Left ventricle myocardium superior (tissue), 1 donor: ENCODE measurements at regions not wholly inside any gene's neighbourhood (a gene's known extent, or its start where the extent isn't known, plus 50 kb on each side); places are given as distances from the start of the nearest gene placed in this dataset.

ENCODE experiments used
- ATAC-seq: fragments of 200-7000 bp; cut with Tn5 transposase; one replicate; pipeline ENCODE4 v1.9.1; 2020; ENCODE audit warnings: mild to moderate bottlenecking, moderate library complexity
- DNase-seq: peaks from one replicate; pipeline ENCODE4 v3.0.0-alpha.2; 2020
- intact Hi-C: fragments of 100-400 bp; cut with micrococcal nuclease; formaldehyde crosslinking; loops from one replicate; pipeline ENCODE4 v1.11.0; 2022
- donor health status: DM: no; HTN: yes; CAD: no; lungs with severe emphysema.

DNA sequence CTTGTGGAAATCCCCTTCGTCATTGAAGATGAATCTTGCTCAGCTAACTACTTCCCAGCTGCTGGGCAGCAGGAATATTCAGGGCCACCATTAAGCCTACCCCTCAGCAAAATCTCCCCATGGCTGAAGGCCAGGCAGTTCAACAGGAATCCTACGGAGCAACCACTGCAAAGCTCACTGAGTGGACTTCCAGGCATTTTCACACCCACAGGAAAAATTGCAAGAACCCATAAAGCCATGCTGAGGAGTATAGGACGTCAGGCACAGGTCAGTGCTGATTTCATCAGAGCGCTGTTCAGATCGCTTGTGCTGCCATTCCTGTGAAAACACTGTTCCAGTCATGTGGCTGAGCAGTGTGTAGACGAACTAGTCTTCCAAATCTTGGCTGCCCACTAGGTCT is 134.8 kb upstream of the TACR1 start:
- ATAC-seq: no peak
- no peak for DNase-seq
- intact Hi-C loops: no loop called here

DNA sequence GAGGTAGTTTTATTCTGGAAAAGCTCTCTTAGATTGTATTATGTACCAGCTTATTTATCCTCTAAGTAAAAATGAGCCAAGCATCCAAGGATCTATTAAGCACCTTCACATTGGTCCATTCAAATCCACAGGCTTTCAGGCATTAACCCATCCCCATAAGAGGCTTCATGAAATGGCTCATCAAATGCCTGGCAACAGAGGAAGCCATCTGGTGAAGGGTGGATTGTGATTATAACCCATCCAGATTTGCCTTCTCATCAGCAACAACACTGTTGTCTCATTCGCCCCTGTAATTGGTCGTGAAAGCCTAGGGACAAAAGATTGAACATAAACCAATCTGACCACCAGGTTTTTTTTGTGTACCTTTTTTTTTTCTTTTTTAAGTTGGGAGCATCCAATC is 134.3 kb upstream of the TACR1 start:
- ATAC-seq: no peak
- DNase-seq: no peak
- intact Hi-C loops: no loop called here

DNA sequence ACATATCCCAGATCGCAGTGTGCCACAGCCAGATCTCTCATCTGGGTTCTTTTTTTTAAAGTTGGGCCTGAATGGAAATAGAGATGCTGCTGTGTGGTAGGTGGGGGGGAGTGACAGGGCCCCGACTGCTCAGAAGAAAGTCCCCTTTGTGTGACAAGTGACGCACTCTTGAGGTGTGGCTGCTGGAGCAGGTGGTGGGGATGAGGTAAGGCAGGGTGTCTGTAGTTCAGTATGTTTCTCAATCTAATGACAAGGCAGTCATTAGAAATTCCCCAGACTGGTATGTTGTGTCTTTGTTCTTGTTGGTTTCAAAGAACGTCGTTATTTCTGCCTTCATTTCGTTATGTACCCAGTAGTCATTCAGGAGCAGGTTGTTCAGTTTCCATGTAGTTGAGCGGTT is 128.8 kb upstream of the TACR1 start:
- no peak for DNase-seq
- no peak for ATAC-seq
- intact Hi-C loops: no loop called here

DNA sequence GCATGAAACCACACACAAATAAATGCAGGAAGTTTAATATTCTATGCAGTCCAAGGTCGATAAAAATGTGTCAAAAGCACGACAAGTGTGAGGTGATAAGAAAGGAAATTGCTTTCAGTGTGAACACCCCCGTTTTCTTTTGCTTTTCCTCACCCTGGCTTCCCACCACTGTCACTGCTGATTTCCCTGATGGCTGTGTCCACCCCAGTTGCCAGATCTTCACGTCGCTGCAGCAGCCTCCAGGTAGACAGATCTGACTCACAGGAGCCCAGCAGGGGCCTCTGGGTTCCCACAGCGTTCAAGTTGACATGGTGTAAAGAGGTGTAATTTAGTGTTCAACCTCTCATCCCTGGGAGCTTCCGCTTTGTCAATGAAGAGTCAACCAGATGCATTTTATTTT is 128.0 kb upstream of the TACR1 start:
- intact Hi-C loops: no loop called here
- ATAC-seq (no peak), DNase-seq (no peak)

DNA sequence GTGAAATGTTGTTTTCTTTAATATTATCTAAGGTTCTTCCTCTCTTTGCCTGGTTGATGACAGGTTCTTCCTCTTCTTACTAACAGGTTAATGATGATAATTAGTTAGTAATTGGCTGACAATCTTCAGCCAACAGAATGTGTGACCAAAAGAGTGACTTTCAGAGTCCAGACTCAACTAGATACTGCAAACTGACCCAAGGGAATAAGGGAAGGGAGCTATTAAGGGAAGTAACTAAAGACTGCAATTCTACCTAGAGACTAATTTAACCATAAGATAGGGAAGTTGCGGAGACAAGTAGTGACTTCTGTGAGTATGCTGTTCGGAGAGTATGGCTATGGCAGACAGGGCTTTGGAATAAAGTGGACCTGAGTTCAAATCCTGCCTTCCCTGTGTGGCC is 127.3 kb upstream of the TACR1 start:
- intact Hi-C loops: no loop called here

DNA sequence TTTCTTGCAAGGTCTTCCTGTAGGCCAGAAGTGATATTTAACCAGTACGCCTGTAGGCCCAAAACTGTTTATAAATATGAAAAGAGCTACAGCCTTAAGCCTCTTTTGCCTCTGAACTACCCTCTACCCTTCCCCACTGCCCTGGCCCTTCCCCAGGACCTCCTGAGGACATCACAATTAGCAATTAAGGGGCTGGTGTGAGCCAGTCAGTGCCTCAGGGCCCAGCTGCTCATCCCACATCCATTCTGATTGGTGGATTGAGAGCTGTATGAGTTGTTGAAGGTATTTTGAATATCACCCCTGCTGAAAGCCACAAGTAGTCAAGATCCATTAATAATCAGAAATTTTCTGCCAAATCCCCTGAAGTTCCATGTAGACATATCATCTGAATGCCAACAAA is 126.3 kb upstream of the TACR1 start:
- DNase-seq: no peak
- no peak for ATAC-seq
- intact Hi-C loops: no loop called here

More for the DNA sequence above, 127.3 kb upstream of the TACR1 start:
- no peak for ATAC-seq
- no peak for DNase-seq

DNA sequence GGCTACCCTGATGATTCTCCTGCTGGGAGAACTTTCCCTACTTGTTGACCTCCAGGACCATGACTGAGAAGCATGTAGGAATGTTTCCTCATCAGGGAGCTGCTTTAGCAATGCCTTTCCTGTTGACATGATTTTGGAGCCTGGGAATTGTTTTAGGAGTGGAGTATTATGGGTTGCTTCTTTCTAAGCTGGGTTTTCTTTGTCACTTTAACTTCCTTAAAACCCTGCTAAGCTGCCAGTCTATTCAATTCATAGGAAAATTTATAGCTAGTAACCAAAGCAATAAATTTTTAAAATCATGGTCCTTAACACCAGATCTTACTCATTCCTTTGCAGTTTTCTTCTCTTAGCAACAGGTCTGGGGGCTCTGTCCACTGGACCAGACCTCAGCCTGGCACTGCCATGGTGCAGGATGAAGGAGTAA is 125.6 kb upstream of the TACR1 start:
- ATAC-seq: no peak
- intact Hi-C loops: no loop called here
- no peak for DNase-seq

DNA sequence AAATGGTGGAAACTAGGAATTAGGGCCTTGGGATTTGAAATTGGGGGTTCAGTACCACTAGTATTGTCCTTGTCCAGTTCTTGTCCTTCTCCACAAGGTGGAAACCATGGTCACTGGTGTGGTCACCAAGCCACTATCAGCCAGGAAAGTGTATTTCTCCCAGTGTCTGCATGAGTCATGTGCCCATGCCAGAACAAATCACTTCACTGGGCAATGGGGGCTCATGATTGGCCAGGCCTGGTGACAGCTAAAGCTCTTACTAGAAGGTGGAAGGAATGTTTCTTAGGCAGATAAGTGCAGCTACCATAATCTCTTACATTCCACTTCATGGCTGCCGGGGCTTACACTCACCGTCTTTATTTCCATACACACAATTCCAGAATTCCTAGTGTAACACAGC is 124.8 kb upstream of the TACR1 start:
- ATAC-seq: no peak
- intact Hi-C loops: no loop called here

DNA sequence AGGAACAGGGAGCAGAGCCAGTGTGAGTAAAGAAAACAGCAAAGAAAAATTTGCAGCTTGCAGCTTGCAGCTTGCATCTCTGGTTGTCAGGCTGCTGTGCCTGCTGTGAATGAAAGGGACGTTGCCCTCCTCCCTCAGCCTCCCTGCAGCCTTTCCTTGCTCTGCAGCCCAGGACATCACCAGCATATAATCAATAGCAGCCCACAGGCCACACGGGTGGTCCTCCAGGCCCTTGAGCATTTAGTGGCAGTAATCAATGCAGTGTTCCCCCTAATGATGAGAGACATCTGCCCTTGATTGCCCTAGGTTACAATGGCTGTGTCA is 122.2 kb upstream of the TACR1 start:
- ATAC-seq (no peak), DNase-seq (no peak)
- intact Hi-C loops: no loop called here

More for the DNA sequence above, 124.8 kb upstream of the TACR1 start:
- DNase-seq: no peak

DNA sequence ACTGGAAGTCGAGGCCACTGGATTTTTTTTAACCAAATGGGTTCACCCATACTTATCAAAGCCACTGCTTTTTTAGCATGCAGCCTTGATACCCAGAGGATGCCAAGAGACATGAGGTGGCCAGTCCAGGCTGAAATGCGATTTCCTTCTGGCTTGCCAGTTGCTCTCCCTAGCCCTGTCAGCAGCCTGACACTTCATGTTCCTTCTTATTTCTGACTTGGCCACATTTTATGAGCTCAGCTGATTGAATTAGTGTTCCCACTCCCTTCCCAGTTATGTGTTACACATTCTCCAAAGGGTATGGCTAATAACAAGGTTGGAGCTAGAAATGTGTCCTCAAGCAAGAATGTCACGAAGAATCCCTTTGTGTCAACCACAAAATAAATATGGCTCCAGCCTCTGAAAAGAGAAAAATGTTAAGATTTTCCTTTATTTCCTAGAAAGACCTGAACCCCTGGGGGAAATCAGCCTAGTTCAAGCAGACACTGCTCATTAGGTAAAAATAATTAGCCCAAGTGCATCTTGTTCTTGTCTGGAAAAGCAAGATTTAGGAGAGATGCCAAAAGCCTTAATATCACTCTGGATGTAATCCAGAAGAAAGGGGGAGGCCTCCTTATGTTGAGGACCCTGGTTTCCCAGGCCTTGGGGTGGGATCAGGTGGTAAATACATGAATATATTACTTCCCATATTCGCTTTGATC is 121.7 kb upstream of the TACR1 start:
- intact Hi-C loops: no loop called here
- no peak for ATAC-seq
- DNase-seq: no peak

DNA sequence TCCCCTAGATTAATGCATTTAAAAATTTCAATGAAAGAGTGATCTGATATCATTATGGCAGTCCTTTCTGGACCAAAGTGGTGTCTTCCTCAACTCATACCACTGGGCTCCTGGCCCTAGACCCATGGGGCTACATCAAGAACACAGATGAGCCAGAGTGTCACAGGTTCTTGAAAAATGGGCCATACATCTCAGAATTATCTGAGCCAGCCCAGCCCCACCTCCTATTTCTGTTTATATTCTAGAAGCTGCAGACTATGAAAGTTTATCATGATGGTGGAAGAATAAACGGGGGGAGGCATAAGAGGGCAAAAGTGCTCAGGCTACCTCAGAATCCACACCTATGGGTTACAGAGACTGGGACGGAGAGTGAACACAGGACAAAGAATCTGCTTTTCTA is 120.6 kb upstream of the TACR1 start:
- ATAC-seq (no peak), DNase-seq (no peak)
- intact Hi-C loops: no loop called here

DNA sequence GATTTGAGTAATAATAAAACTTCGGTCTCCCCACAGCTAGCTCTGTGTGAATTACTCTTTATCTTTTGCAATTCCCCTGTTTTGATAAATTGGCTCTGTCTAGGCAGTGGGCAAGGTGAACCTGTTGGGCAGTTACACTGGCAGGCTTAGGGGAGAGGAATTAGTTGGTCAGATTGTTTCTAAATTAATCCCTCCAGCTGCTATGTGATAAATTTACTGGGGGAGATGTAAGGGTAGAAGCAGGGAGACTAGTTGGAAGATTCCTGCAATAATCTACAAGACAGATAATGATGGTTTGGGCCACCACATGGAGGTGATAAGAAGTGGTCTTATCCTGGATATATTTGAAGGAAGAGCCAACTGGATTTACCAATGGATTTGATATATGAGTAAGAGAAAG is 118.5 kb upstream of the TACR1 start:
- DNase-seq (no peak), ATAC-seq (no peak)
- intact Hi-C loops: no loop called here

DNA sequence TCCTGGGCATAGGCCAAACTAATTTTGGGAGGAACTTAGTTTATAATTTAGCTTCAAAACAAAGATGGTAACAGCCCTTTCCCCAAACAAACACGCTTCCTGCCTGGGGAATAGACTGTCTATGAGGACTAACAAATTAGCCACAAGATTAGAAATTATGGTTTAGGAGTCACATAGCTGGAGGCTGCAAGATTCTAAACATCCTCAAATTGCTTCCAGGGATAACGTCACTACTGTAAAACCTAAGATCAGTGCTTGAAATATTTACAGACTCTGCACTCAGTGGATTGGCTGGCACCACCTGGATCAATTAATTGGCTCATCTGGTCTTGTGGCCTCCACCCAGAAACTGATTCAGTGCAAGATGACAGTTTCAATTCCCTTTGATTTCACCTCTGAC is 118.0 kb upstream of the TACR1 start:
- DNase-seq (no peak), ATAC-seq (no peak)
- intact Hi-C loops: no loop called here

DNA sequence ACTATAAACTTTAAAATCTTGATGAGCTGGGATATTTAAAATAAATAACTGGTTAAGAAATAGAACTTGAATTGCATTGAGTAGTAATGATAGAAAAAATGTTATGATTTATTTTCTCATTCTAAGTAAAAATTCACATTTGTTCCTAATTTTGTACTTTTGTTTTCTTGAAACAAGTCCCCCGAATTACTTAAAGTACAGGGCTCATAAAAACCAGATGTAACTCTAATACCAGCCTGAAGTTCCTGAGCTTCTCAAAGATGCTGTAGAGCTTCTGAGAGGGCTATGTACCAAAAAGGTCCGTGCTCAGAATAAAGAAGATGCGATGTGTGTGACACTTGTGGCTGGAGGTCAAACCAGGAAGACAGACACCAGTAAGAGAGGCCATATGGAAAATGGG is 116.1 kb upstream of the TACR1 start:
- intact Hi-C loops: no loop called here
- ATAC-seq (no peak), DNase-seq (no peak)

DNA sequence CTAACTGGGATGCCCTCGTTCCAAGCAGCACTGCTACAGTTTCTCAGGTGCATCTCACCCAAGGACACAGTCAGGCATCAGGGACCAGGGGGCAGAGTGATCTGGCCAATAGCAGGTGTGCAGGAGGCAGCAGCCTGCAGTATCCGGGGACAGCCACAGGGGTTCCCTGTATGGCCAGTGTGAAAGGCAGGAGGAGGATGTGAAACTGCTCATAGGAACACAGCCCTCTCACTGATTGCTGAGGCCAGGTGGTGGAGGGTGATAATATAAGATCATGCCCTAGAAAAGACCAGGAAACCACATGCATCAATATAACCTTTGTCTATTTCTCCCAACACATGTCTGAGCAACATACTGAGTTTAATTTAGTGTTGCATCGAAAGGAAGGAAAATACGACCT is 112.7 kb upstream of the TACR1 start:
- no peak for DNase-seq
- intact Hi-C loops: no loop called here
- ATAC-seq: no peak

DNA sequence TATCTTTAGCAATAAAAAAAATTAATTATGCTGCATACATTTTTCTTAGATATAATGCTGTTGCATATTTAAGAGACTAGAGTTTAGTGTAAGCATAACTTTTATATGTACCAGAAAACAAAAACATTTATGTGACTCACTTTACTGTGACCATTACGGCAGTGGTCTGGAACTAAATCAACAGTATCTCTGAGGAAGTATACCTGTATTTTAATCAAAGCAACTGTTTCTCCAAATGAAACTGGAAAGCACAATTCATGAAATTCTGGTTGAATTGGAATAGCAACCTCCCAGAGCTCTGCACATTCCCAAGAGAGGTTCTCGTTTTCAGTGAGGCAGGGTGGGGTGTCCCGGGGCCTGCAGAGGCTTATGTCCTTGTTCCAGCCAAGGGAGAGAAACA is 112.2 kb upstream of the TACR1 start:
- DNase-seq (no peak), ATAC-seq (no peak)
- intact Hi-C loops: no loop called here

DNA sequence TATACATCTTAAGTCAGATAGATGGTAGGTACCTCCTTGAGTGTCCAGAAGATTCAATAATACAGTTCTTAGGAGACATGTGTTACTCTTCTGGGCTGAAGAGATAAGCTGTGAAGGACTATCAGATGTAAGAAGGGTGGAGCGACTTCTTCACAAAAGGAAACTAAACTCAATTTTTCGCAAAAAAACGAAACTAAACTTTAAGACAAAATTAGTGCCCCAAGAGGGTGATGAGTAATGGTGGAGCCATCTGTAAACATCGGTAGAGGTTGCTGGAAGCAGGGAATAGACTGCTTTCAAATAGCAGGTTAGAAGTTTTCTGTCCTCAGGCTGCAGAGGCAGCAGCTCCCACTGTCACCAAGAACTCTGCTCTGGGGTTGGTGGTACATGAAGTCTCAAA is 111.6 kb upstream of the TACR1 start:
- ATAC-seq: no peak
- intact Hi-C loops: no loop called here

DNA sequence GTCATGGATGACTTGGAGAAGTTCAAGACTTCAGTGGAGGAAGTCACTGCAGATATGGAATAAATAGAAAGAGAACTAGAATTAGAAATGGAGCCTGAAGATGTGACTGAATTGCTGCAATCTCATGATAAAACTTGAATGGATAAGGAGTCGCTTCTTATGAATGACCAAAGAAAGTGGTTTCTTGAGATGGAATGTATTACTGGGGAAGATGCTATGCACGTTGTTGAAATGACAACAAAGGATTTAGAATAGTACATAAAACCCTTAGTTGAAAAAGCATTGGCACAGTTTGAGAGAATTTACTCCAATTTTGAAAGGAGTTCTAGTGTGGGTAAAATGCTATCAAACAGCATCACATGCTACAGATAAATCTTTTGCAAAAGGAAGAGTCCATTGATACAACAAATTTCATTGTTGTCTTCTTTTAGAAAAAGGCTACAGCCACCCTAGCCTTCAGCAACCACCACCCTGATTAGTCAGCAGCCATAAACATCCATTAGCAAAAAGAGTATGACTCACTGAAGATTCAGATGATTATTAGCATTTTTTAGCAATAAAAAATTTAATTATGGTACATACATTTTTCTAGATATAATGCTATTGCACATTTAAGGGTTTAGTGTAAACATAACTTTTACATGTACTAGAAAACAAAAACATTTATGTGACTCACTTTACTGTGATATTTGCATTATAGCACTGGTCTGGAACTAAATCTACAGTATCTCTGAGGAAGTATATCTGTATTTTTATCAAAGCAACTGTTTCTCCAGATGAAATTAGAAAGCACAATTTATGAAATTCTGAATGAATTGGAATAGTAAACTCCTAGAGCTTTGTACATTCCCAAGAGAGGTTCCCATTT is 110.5 kb upstream of the TACR1 start:
- DNase-seq (no peak), ATAC-seq (no peak)
- intact Hi-C loops: no loop called here

More for the DNA sequence above, 111.6 kb upstream of the TACR1 start:
- no peak for DNase-seq

DNA sequence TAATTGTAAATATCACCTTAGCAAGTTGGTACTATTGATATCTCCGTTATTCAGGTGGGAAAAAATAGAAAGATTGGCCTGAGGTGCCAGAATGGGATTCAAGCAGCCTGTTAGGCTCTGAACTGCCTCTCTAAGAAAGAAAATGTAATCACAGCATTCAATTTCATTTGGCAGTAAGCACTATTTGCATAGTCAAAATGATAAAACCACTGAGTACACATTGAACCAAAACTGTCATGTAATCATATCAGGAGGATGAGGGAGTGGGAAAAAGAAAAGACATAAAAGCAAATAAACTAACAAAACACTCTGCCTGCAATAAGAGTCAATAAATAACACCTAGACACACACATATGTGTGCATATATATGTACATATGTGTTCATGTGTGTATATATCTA is 103.9 kb upstream of the TACR1 start:
- no peak for DNase-seq
- intact Hi-C loops: no loop called here
- no peak for ATAC-seq

DNA sequence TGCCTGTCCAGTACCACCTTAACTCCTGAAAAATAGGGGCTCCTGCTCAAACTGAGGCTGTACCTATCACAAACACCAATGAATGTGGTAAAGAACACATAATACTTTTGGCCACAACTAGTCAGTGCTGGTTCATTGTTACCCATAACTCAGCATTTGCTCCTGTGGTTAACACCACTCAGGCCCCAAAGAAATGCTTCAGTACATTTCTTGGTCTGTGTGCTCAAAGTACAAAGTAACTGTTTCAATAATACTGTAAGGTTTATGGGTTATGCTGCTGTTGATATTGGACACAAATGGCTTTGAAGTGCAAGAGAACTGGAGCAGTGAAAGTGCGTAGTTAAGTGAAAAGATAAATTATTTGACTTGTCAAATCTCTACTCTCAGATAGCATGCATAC is 95.0 kb upstream of the TACR1 start:
- DNase-seq (no peak), ATAC-seq (no peak)
- intact Hi-C loops: no loop called here

DNA sequence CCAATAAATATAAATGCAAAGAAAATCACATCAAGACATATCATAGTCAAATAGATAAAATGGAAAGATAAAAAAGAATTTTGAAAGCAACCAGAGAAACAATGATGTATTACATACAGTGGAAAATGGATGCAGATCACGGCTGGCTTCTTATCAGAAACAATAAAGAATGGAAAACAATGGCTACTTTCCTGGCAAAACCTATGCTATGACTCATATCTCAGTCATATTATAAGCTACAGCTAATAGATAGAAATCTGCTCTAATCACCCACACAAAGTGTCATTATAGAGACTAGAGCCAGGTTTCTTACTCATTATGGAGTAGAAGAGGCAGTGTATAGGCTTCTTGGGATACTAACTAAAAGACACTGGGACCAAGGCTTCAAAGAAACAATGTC is 93.5 kb upstream of the TACR1 start:
- intact Hi-C loops: no loop called here

More for the DNA sequence above, 93.5 kb upstream of the TACR1 start:
- ATAC-seq: no peak
- no peak for DNase-seq
